Lung (tissue), 11 donors: ENCODE measurements at regions not wholly inside any gene's neighbourhood (a gene's known extent, or its start where the extent isn't known, plus 50 kb on each side); places are given as distances from the start of the nearest gene placed in this dataset.
A peak's percentile ranks its signal among the peaks of the same experiment; 100 is the strongest.
"Not testable (repeated sequence)": the region's sequence is repeated elsewhere in the genome, so short reads cannot be mapped to it uniquely, and the experiment has no call there.

Experiments
- ATAC-seq: fragments of 200-7000 bp; cut with Tn5 transposase; one replicate; pipeline ENCODE4 v1.9.1; 2020; ENCODE audit warnings: moderate number of reproducible peaks; ENCODE audit not compliant: insufficient read depth, low FRiP score
- DNase-seq, 3 donors: peaks; one replicate each; pipeline ENCODE4 v3.0.0-alpha.2; 2013 to 2017
- H3K27ac ChIP-seq, 2 donors: one replicate each; pipeline ENCODE4 v1.5.1; 2013; ENCODE audit warnings: mild to moderate bottlenecking in 2 of 2, moderate library complexity in 2 of 2, control low read depth in 1 of 2, inconsistent platforms in 1 of 2, low read depth in 1 of 2, low read length in 1 of 2
- H3K27me3 ChIP-seq, 3 donors: one replicate each; pipeline ENCODE4 v1.5.1; 2013; ENCODE audit warnings: low read length in 2 of 3; ENCODE audit not compliant: control insufficient read depth in 3 of 3, insufficient read depth in 3 of 3
- H3K36me3 ChIP-seq, 4 donors: one replicate each; pipeline ENCODE4 v1.5.1; 2013; ENCODE audit warnings: low read length in 4 of 4, mild to moderate bottlenecking in 1 of 4, moderate library complexity in 1 of 4; ENCODE audit not compliant: control insufficient read depth in 4 of 4, insufficient read depth in 4 of 4
- H3K4me1 ChIP-seq, 5 donors: one replicate each; pipeline ENCODE4 v1.5.1; 2013; ENCODE audit warnings: low read length in 5 of 5, mild to moderate bottlenecking in 2 of 5, moderate library complexity in 1 of 5; ENCODE audit not compliant: control insufficient read depth in 5 of 5, insufficient read depth in 5 of 5
- H3K4me3 ChIP-seq: one replicate; pipeline ENCODE4 v1.5.1; 2013; ENCODE audit warnings: mild to moderate bottlenecking, control low read depth, moderate library complexity
- H3K9ac ChIP-seq, 2 donors: one replicate each; pipeline ENCODE4 v1.5.1; 2013; ENCODE audit warnings: low read length in 2 of 2, control low read depth in 1 of 2; ENCODE audit not compliant: insufficient read depth in 1 of 2
- H3K9me3 ChIP-seq, 4 donors: one replicate each; pipeline ENCODE4 v1.5.1; 2013; ENCODE audit warnings: low read length in 3 of 4, mild to moderate bottlenecking in 1 of 4, moderate library complexity in 1 of 4; ENCODE audit not compliant: control insufficient read depth in 4 of 4, insufficient read depth in 3 of 4
- CTCF ChIP-seq: IDR thresholded peaks from 2 replicates; pipeline ENCODE4 v1.5.1; 2012; ENCODE audit warnings: mild to moderate bottlenecking; ENCODE audit errors: control extremely low read depth, extremely low read depth
- WGBS, 2 donors: extraction: QIAGEN DNeasy Blood & Tissue Kit; methylation state at CpG; one replicate each; pipeline ENCODE4 v1.1.7; 2013; 5-methylcytosine and 5-hydroxymethylcytosine counted together
- donor health status: control.
- donor health status: control.
- donor health status: Bipolar disorder and iron deficiency.
- donor health status: healthy.
- donor health status: DM: yes; HTN: yes; CAD: no.

- peak in 2 of 3 donors; percentile 50 to 63 for DNase-seq
- no peaks in the 10 kb centered on the region for H3K36me3 ChIP-seq
- WGBS, 2 donors = 72 to 79% methylated on average over 6 of the region's 6 CpGs
- TF ChIP-seq CTCF = no peak
- no peaks in the 10 kb centered on the region for H3K9me3 ChIP-seq
- H3K4me3 ChIP-seq = no peak overlapping the region
- H3K27ac ChIP-seq = peak overlapping the region in 1 of 2 donors; percentile 21
- H3K9ac ChIP-seq = no peak overlapping the region
- H3K4me1 ChIP-seq = no peaks in the 10 kb centered on the region
- no peak for ATAC-seq
- H3K27me3 ChIP-seq = no peaks in the 10 kb centered on the region
Observed at GRCh38 chr13:80901111-80901510, 560.2 kb upstream of the SPRY2 start.

- no peak for TF ChIP-seq CTCF
- no peaks in the 10 kb centered on the region for H3K36me3 ChIP-seq
- ATAC-seq (no peak), DNase-seq (no peak)
- no peaks in the 10 kb centered on the region for H3K27me3 ChIP-seq
- H3K4me3 ChIP-seq = no peak overlapping the region
- no peaks in the 10 kb centered on the region for H3K4me1 ChIP-seq
- no peak overlapping the region for H3K27ac ChIP-seq
- H3K9ac ChIP-seq = no peak overlapping the region
- no peaks in the 10 kb centered on the region for H3K9me3 ChIP-seq
Observed at GRCh38 chr13:80900561-80900960, 559.6 kb upstream of the SPRY2 start.

GRCh38 chr13:80897641-80898040, 556.7 kb upstream of the SPRY2 start:
- H3K9me3 ChIP-seq = not testable (repeated sequence)

GRCh38 chr13:80894917-80895316, 554.0 kb upstream of the SPRY2 start:
- Histone ChIP-seq H3K36me3 (no peaks in the 10 kb centered on the region), H3K27me3 (no peaks in the 10 kb centered on the region), H3K4me1 (no peaks in the 10 kb centered on the region), H3K4me3 (no peak overlapping the region), H3K9ac (no peak overlapping the region), H3K27ac (no peak overlapping the region), H3K9me3 (no peaks in the 10 kb centered on the region)
- DNase-seq (no peak), ATAC-seq (no peak)
- no peak for TF ChIP-seq CTCF
- WGBS, 2 donors = 76 to 88% methylated on average over 1 of the region's 1 CpG

More at GRCh38 chr13:80897641-80898040, 556.7 kb upstream of the SPRY2 start:
- DNase-seq, H3K9ac ChIP-seq, H3K27ac ChIP-seq, ATAC-seq, H3K4me3 ChIP-seq, H3K4me1 ChIP-seq, H3K27me3 ChIP-seq, H3K36me3 ChIP-seq: not testable (repeated sequence)
- WGBS, 2 donors = 34 to 75% methylated on average over 4 of the region's 4 CpGs
